GM12878 (cell line): ENCODE measurements at regions not wholly inside any gene's neighbourhood (a gene's known extent, or its start where the extent isn't known, plus 50 kb on each side); places are given as distances from the start of the nearest gene placed in this dataset.

ENCODE experiments used
- CTCF ChIP-seq, 3 experiments: IDR thresholded peaks in 2 of 3; conservative IDR thresholded peaks in 1 of 3; 2 replicates each; pipeline ENCODE4 v1.5.1; 2011; ENCODE audit warnings: low read depth in 3 of 3, low read length in 3 of 3, mild to moderate bottlenecking in 3 of 3, control low read depth in 2 of 3, moderate library complexity in 2 of 3, inconsistent platforms in 1 of 3, mixed read lengths in 1 of 3; ENCODE audit not compliant: control insufficient read depth in 2 of 3, insufficient read depth in 1 of 3; ENCODE audit errors: extremely low read depth in 1 of 3
- ETV6 ChIP-seq, 2 experiments: fragments of 450-650 bp in 1 of 2; IDR thresholded peaks in 1 of 2; conservative IDR thresholded peaks in 1 of 2; 2 replicates each; pipeline ENCODE4 v1.6.1; 2014; ENCODE audit warnings: antibody characterized with exemption in 1 of 2, borderline replicate concordance in 1 of 2, low read depth in 1 of 2, mild to moderate bottlenecking in 1 of 2, moderate library complexity in 1 of 2
- SMAD5 ChIP-seq: IDR thresholded peaks from 2 replicates; pipeline ENCODE4 v1.6.1; 2016; ENCODE audit warnings: antibody characterized with exemption, low read depth

GRCh38 chr13:50340551-50341287 lies 325.5 kb downstream of the KCNRG start:
- TF ChIP-seq SMAD5 = no peak
- TF ChIP-seq CTCF (IDR thresholded peaks at IDR 0.05 in 2 of 3, conservative IDR thresholded peaks at IDR 0.05 in 1 of 3; ENCODE audit: control insufficient read depth in 2 of 3, extremely low read depth in 1 of 3, insufficient read depth in 1 of 3, low read depth in 3 of 3, low read length in 3 of 3) = no peak
- TF ChIP-seq ETV6 (conservative IDR thresholded peaks at IDR 0.05 in 1 of 2, IDR thresholded peaks at IDR 0.05 in 1 of 2; ENCODE audit: borderline replicate concordance in 1 of 2, low read depth in 1 of 2) = no peak
